Lower lobe of right lung (tissue), 2 donors: ENCODE measurements at regions not wholly inside any gene's neighbourhood (a gene's known extent, or its start where the extent isn't known, plus 50 kb on each side); places are given as distances from the start of the nearest gene placed in this dataset.

Experiments
- ATAC-seq, 2 donors: fragments of 200-7000 bp; cut with Tn5 transposase; one replicate each; pipeline ENCODE4 v1.9.1; 2020 to 2022; ENCODE audit warnings: mild to moderate bottlenecking in 2 of 2, moderate library complexity in 2 of 2
- DNase-seq: peaks from one replicate; pipeline ENCODE4 v3.0.0-alpha.2; 2020
- H3K27ac ChIP-seq: fragments of 200-600 bp; one replicate; pipeline ENCODE4 v1.8.0; 2022
- H3K27me3 ChIP-seq: fragments of 200-600 bp; one replicate; pipeline ENCODE4 v1.8.0; 2022; ENCODE audit warnings: low read depth
- H3K36me3 ChIP-seq: fragments of 200-600 bp; one replicate; pipeline ENCODE4 v1.8.0; 2022; ENCODE audit warnings: mild to moderate bottlenecking
- H3K4me1 ChIP-seq: fragments of 200-600 bp; one replicate; pipeline ENCODE4 v1.8.0; 2022
- H3K4me3 ChIP-seq: fragments of 200-600 bp; one replicate; pipeline ENCODE4 v1.8.0; 2022; ENCODE audit warnings: mild to moderate bottlenecking
- H3K9me3 ChIP-seq: fragments of 200-600 bp; one replicate; pipeline ENCODE4 v1.8.0; 2022
- intact Hi-C: fragments of 100-400 bp; cut with DNase I; formaldehyde crosslinking; loops from one replicate; pipeline ENCODE4 v1.11.0; 2022
- TF ChIP-seq, protein P1 (sequence below): fragments of 200-600 bp; IDR thresholded peaks from one replicate; pipeline ENCODE4 v1.8.0; 2022; ENCODE audit warnings: antibody characterized with exemption, mild to moderate bottlenecking
- donor health status: DM: no; HTN: yes; CAD: no; lungs with severe emphysema.

DNA sequence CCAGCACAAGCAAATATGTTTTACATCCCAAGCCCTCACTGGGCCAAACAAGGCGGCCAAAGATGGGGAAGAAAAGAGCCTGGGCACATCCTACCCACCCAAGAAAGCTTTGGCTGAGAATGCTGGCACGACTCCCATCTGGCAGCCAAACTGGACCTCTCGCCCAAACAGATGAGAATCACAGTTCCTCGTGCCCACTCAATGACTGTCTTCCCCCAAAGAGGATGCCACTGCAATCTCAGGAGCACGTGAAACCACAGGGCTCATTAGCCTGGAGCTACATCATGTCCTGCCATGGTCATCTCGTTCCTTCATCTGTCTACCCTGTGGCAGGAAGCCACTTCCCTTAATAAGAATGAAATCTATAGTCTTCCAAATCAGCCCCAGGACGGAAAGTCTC, 536.8 kb downstream of the BNC2 start:
- no peak overlapping the region for H3K4me3 ChIP-seq
- intact Hi-C loops, result no loop called here
- no peaks in the 10 kb centered on the region for H3K27me3 ChIP-seq
- ATAC-seq, result no peak
- H3K36me3 ChIP-seq, result no peaks in the 10 kb centered on the region
- TF ChIP-seq, protein P1, sequence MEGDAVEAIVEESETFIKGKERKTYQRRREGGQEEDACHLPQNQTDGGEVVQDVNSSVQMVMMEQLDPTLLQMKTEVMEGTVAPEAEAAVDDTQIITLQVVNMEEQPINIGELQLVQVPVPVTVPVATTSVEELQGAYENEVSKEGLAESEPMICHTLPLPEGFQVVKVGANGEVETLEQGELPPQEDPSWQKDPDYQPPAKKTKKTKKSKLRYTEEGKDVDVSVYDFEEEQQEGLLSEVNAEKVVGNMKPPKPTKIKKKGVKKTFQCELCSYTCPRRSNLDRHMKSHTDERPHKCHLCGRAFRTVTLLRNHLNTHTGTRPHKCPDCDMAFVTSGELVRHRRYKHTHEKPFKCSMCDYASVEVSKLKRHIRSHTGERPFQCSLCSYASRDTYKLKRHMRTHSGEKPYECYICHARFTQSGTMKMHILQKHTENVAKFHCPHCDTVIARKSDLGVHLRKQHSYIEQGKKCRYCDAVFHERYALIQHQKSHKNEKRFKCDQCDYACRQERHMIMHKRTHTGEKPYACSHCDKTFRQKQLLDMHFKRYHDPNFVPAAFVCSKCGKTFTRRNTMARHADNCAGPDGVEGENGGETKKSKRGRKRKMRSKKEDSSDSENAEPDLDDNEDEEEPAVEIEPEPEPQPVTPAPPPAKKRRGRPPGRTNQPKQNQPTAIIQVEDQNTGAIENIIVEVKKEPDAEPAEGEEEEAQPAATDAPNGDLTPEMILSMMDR, result no peak
- H3K9me3 ChIP-seq, result no peaks in the 10 kb centered on the region
- DNase-seq, result no peak
- no peak overlapping the region for H3K27ac ChIP-seq
- H3K4me1 ChIP-seq, result no peaks in the 10 kb centered on the region

DNA sequence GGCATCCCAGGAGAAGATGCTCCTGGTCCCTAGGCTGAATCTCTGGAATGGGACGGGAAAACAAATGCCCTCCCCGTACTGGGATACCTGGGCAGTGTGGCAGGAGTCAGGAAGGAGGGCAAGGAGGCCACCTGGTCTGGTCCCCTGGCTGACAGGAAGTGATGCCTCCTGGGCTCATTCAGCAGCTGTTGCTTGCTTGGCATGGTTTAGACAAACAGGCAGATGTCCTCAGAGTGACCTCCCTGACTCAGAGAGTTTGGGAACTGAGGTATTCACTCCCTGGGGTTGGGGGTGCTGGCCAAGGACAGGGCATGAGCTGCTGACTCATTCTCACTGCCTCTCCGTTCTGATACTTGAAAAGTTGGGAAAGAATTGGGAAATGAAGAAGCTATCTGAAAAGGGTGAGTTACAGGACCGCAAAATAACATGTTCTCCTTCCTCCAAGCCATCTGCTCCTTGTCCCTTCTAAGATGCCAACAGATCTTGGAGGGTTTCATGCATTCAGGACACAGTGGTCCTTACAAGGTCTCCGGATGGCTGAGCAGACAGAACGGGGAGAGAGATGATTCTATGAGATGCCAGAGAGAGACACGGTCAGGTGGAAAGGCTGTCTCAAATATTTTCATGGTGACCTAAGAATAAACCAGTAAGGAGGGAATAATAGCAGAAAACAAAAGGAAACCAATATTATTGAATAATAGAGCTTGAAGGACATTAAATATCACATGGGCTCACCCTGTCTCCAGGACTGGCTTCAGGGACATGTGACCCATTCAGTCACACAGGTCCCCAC, 534.5 kb downstream of the BNC2 start:
- no peak overlapping the region for H3K27ac ChIP-seq

DNA sequence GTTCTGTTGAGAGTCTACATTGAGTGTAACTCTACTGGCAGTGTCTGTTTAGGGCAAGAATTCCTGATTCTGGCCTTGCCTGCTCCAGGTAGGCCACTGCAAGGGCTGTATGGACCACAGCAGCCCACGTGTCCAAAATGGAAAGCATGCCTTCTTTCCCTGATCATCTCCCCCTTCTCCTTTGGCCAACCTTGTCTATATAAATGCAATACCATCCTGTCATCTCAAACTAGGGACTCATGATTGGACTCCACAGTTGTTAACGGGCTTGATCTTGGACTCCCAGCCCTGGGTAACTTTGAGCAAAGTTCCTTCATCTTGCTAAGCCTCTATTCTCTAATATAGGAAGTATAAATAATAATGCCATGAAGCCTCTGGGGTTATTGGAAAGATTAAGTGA, 533.6 kb downstream of the BNC2 start:
- intact Hi-C loops, result no loop called here
- no peaks in the 10 kb centered on the region for H3K9me3 ChIP-seq
- TF ChIP-seq, protein P1, result no peak
- H3K4me3 ChIP-seq, result no peak overlapping the region
- H3K27me3 ChIP-seq, result no peaks in the 10 kb centered on the region
- H3K4me1 ChIP-seq, result no peaks in the 10 kb centered on the region
- H3K27ac ChIP-seq, result no peak overlapping the region
- no peak for DNase-seq
- no peaks in the 10 kb centered on the region for H3K36me3 ChIP-seq
- ATAC-seq, result no peak

More for the DNA sequence above, 534.5 kb downstream of the BNC2 start:
- H3K36me3 ChIP-seq, result no peaks in the 10 kb centered on the region
- H3K4me3 ChIP-seq, result no peak overlapping the region
- intact Hi-C loops, result no loop called here
- DNase-seq (no peak), ATAC-seq (peak; percentile 60 to 65)
- no peaks in the 10 kb centered on the region for H3K4me1 ChIP-seq
- TF ChIP-seq, protein P1, result no peak
- H3K27me3 ChIP-seq, result no peaks in the 10 kb centered on the region
- H3K9me3 ChIP-seq, result no peaks in the 10 kb centered on the region

DNA sequence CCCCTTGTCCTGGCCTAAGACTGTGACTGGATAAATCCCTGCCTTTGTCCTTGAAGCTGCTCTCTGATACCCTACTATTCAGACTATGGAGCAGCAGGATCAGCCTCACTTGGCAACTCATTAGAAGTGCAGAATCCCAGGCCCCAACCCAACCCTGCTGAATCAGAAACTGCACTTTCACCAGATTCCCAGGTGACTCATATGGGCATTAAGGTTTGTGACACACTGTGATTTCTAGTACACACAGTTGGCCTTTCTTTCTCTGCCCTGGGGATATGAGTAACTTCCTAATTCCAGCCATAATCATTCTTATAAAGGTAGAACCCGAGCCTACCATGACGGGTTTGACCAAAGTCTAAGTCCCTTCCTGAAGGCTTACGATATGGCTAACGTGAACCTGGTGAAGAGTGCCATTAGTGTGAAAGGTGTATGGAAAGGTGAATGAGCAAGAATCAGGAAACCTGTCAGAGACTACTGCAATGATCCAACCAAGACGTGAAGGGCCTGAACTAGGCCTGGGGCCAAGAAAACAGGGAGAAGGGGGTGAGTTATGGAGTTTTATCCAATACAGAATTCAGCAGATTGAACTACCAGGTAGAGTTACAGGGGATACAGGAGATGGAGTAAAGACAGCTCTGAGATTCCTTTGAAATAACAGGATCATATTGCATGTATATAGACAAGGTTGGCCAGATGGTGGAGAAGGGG, 533.0 kb downstream of the BNC2 start:
- no peak for ATAC-seq
- no peaks in the 10 kb centered on the region for H3K27me3 ChIP-seq
- intact Hi-C loops, result no loop called here
- no peak overlapping the region for H3K27ac ChIP-seq
- H3K36me3 ChIP-seq, result no peaks in the 10 kb centered on the region
- no peak overlapping the region for H3K4me3 ChIP-seq
- no peaks in the 10 kb centered on the region for H3K9me3 ChIP-seq
- DNase-seq, result no peak
- TF ChIP-seq, protein P1, result no peak
- no peaks in the 10 kb centered on the region for H3K4me1 ChIP-seq

DNA sequence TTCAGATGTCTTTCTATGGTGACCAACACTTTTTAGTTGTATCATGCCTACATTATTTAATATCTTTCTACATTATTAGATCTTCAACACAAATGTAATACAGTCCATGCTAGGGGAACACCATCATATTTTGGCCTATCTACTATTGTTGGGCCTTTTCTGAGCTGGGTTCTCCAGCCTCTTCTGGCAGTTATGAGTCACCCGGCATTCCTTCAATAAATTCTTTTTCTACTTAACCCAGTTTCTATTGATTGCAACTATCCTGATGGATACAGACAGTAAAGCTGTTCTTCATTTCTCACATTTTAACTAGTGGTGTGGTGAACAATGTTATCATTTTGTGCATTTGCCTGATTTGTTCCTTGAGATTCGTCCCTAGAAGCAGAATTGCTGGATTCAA, 529.3 kb downstream of the BNC2 start:
- Histone ChIP-seq H3K27me3 (no peaks in the 10 kb centered on the region), H3K4me1 (no peaks in the 10 kb centered on the region)

More for the DNA sequence above, 529.3 kb downstream of the BNC2 start:
- no peak for ATAC-seq
- Histone ChIP-seq H3K4me3 (no peak overlapping the region), H3K36me3 (no peaks in the 10 kb centered on the region), H3K27ac (no peak overlapping the region), H3K9me3 (no peaks in the 10 kb centered on the region)
- intact Hi-C loops, result no loop called here
- no peak for DNase-seq
- TF ChIP-seq, protein P1, result no peak
